Motor neuron (in vitro differentiated cells): ENCODE measurements at regions not wholly inside any gene's neighbourhood (a gene's known extent, or its start where the extent isn't known, plus 50 kb on each side); places are given as distances from the start of the nearest gene placed in this dataset.

ENCODE experiments used
- ATAC-seq, 8 experiments: fragments of 200-7000 bp; cut with Tn5 transposase; replicated peaks in 6 of 8; 2 replicates each; pipeline ENCODE4 v1.8.0; 2021; ENCODE audit warnings: mild to moderate bottlenecking in 8 of 8, moderate library complexity in 8 of 8
- H3K27ac ChIP-seq, 2 donors: fragments of 250-450 bp; sonication (Bioruptor Pico); 2 replicates each; pipeline ENCODE4 v1.9.0; 2021; ENCODE audit warnings: antibody characterized with exemption in 2 of 2, mild to moderate bottlenecking in 2 of 2, moderate library complexity in 1 of 2
- H3K4me1 ChIP-seq, 2 donors: fragments of 250-450 bp; sonication (Bioruptor Pico); replicated peaks in 1 of 2; 2 replicates each; pipeline ENCODE4 v1.6.1; 2021; ENCODE audit warnings: antibody characterized with exemption in 2 of 2, mild to moderate bottlenecking in 2 of 2, moderate library complexity in 1 of 2
- H3K4me3 ChIP-seq, 5 donors: fragments of 250-450 bp; sonication (Bioruptor Pico); 2 replicates each; pipeline ENCODE4 v1.9.0; 2021; ENCODE audit warnings: antibody characterized with exemption in 5 of 5, mild to moderate bottlenecking in 5 of 5, moderate library complexity in 4 of 5
- WGBS, 10 experiments: fragments of 450-650 bp; shearing (Covaris generic); methylation state at CpG; one replicate each; pipeline ENCODE4 v1.0.0; 2022; 5-methylcytosine and 5-hydroxymethylcytosine counted together
- in situ Hi-C, 9 experiments: fragments of 400-800 bp; cut with MboI; loops; one replicate each; pipeline ENCODE4 v1.15.0; 2021; ENCODE audit warnings: low sequenced_read_pairs in 9 of 9, low pct_unique_long_range_greater_than_20kb in 2 of 9; ENCODE audit not compliant: unreplicated experiment in 9 of 9

DNA sequence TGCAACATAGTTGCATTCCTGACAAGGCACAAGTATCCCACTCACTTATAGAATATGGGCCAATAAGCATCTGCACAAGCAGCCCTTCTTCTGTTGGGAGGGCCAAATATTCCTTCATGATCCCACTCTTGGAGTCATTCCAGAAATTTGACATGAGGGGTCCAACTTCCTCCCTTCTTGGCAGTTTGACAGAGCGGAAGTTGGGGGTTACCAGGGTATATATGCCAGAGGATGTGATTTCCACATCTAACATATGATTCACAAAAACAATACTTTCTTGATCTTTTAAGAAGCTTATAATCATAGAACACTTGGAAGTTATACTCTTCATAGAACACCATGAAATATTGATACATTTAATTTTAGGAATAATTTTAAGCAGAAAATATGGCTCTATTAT lies 100.9 kb upstream of the CRBN start:
- H3K4me1 ChIP-seq = peaks cover 3 to 7% of the 10 kb centered on the region in 2 donors
- no peak overlapping the region for H3K27ac ChIP-seq
- in situ Hi-C loops = no loop called here
- no peak for ATAC-seq
- WGBS, 10 experiments = 0 to 100% (median 71%) methylated on average over 1 of the region's 1 CpG; no CpG with 5 or more reads in 6 of the 10 experiments
- H3K4me3 ChIP-seq = no peak overlapping the region

- Histone ChIP-seq H3K4me3 (no peak overlapping the region), H3K4me1 (peaks cover 3 to 5% of the 10 kb centered on the region in 2 donors), H3K27ac (no peak overlapping the region)
- ATAC-seq = peak in 6 of 8 experiments; percentile 30 to 98 (median 48)
- WGBS, 10 experiments = 0 to 47% (median 0%) methylated on average over 1 of the region's 1 CpG; no CpG with 5 or more reads in 3 of the 10 experiments
- in situ Hi-C loops = no loop called here
Observed at GRCh38 chr3:3278073-3278472, 98.6 kb upstream of the CRBN start.

GRCh38 chr3:3276630-3277029 lies 97.1 kb upstream of the CRBN start:
- Histone ChIP-seq H3K4me1 (peaks cover 3 to 4% of the 10 kb centered on the region in 2 donors), H3K27ac (no peak overlapping the region), H3K4me3 (no peak overlapping the region)
- in situ Hi-C loops = no loop called here
- WGBS, 10 experiments = 40 to 100% (median 100%) methylated on average over 1 to 2 of the region's 2 CpGs; no CpG with 5 or more reads in 3 of the 10 experiments
- ATAC-seq = no peak

- Histone ChIP-seq H3K27ac (no peak overlapping the region), H3K4me3 (no peak overlapping the region), H3K4me1 (no peaks in the 10 kb centered on the region)
- in situ Hi-C loops = no loop called here
- 18 to 100% (median 63%) methylated on average over 1 to 3 of the region's 3 CpGs; no CpG with 5 or more reads in 2 of the 10 experiments for WGBS, 10 experiments
- ATAC-seq = no peak
Observed at GRCh38 chr3:3264796-3265195, 85.3 kb upstream of the CRBN start.

- in situ Hi-C loops = no loop called here
- H3K4me3 ChIP-seq = no peak overlapping the region
- no peak overlapping the region for H3K27ac ChIP-seq
- no peaks in the 10 kb centered on the region for H3K4me1 ChIP-seq
- no peak for ATAC-seq
Observed at GRCh38 chr3:3260870-3261269, 81.4 kb upstream of the CRBN start.

- in situ Hi-C loops = no loop called here
- 0 to 100% (median 73%) methylated on average over 1 to 3 of the region's 3 CpGs for WGBS, 10 experiments
- Histone ChIP-seq H3K4me1 (no peaks in the 10 kb centered on the region), H3K4me3 (no peak overlapping the region), H3K27ac (no peak overlapping the region)
- ATAC-seq = no peak
Observed at GRCh38 chr3:3259181-3259580, 79.7 kb upstream of the CRBN start.

DNA sequence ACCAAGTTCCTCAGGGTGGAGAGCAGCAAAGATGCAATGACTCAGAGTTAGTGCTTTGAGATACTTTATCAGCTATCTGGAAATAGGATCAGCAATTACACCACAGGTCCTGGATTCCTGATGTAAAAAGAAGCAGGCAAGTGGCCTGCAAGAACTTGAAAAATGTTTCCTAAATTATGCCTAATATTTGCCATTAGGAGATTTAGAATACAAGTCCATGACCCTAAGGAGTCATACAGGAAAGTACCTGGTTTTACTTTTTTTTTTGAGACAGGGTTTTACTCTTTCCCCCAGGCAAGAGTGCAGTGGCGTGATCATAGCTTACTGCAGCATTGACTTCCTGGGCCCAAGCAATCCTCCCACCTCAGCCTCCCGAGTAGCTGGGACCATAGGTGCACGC lies 78.8 kb upstream of the CRBN start:
- no peak for ATAC-seq
- no peak overlapping the region for H3K27ac ChIP-seq
- in situ Hi-C loops = no loop called here
- H3K4me3 ChIP-seq = no peak overlapping the region
- WGBS, 10 experiments = 6 to 100% (median 67%) methylated on average over 1 to 3 of the region's 3 CpGs; no CpG with 5 or more reads in 3 of the 10 experiments
- H3K4me1 ChIP-seq = no peaks in the 10 kb centered on the region

GRCh38 chr3:3241596-3241995 lies 62.1 kb upstream of the CRBN start:
- no peak for ATAC-seq
- H3K4me3 ChIP-seq = no peak overlapping the region
- no peak overlapping the region for H3K27ac ChIP-seq
- in situ Hi-C loops = no loop called here
- H3K4me1 ChIP-seq = peaks cover 0 to 7% of the 10 kb centered on the region in 2 donors
- WGBS, 10 experiments = 0 to 100% (median 67%) methylated on average over 1 to 4 of the region's 4 CpGs; no CpG with 5 or more reads in 2 of the 10 experiments

GRCh38 chr3:3240986-3241385 lies 61.5 kb upstream of the CRBN start:
- no peak overlapping the region for H3K27ac ChIP-seq
- H3K4me1 ChIP-seq = peaks cover 0 to 1% of the 10 kb centered on the region in 2 donors
- ATAC-seq = no peak
- WGBS, 10 experiments = 0 to 100% (median 67%) methylated on average over 1 to 3 of the region's 3 CpGs; no CpG with 5 or more reads in 1 of the 10 experiments
- in situ Hi-C loops = no loop called here
- no peak overlapping the region for H3K4me3 ChIP-seq

GRCh38 chr3:3237979-3238378 lies 58.5 kb upstream of the CRBN start:
- WGBS, 10 experiments = 0 to 63% (median 60%) methylated on average over 1 to 2 of the region's 2 CpGs; no CpG with 5 or more reads in 6 of the 10 experiments
- in situ Hi-C loops = no loop called here
- no peak for ATAC-seq
- Histone ChIP-seq H3K4me1 (no peaks in the 10 kb centered on the region), H3K27ac (no peak overlapping the region), H3K4me3 (no peak overlapping the region)

GRCh38 chr3:3232251-3232650 lies 52.8 kb upstream of the CRBN start:
- Histone ChIP-seq H3K4me3 (no peak overlapping the region), H3K4me1 (no peaks in the 10 kb centered on the region), H3K27ac (no peak overlapping the region)
- ATAC-seq = no peak
- in situ Hi-C loops = no loop called here
